K562 (cell line): ENCODE measurements at regions not wholly inside any gene's neighbourhood (a gene's known extent, or its start where the extent isn't known, plus 50 kb on each side); places are given as distances from the start of the nearest gene placed in this dataset.

Experiments
- ATAC-seq: fragments of 200-7000 bp; cut with Tn5 transposase; 3 replicates; pipeline ENCODE4 v1.9.1; 2020; ENCODE audit warnings: moderate library complexity
- BruUV-seq: library from RNA; stranded (reverse); fragments of 400-500 nt; replicated peaks from 2 replicates; lab custom pipeline; 2021; lab: Mats Ljungman, UMichigan
- CTCF ChIA-PET: fragments of 300-600 bp; formaldehyde crosslinking; extraction: SDS; loops from one replicate; lab custom pipeline; 2021; ENCODE audit warnings: low intra/inter-chr PET ratio; lab: Yijun Ruan, JAX
- POLR2A ChIA-PET: fragments of 300-600, 350-650 bp; sonication (Branson Sonifier 250); formaldehyde crosslinking; extraction: SDS; loops from one replicate; lab custom pipeline; 2021; ENCODE audit warnings: antibody characterized with exemption, inconsistent platforms; lab: Yijun Ruan, JAX
- DNase-seq, 4 experiments: peaks; one replicate each; pipeline versions ENCODE4 v3.0.0 to v3.0.0-alpha.2; 2011 to 2018; ENCODE audit warnings: low spot score in 3 of 4, mixed read lengths in 3 of 4; ENCODE audit errors: extremely low read depth in 1 of 4
- FAIRE-seq: peaks from 2 replicates; lab custom pipeline; 2011; peaks lifted over from hg19 to GRCh38; lab: Jason Lieb, UNC
- H2AFZ ChIP-seq: 2 replicates; pipeline ENCODE4 v1.6.0; 2011; ENCODE audit warnings: low read depth, low read length, control low read depth, inconsistent platforms
- H3K27ac ChIP-seq: fragments of 200-600 bp; 3 replicates; pipeline ENCODE4 v1.8.0; 2011; ENCODE audit warnings: low read depth, mild to moderate bottlenecking, control low read depth, inconsistent platforms, low read length, moderate library complexity, mixed read lengths; ENCODE audit errors: extremely low read depth
- H3K27me3 ChIP-seq, 2 experiments: fragments of 300-600 bp in 1 of 2; 2 replicates in 1 of 2; 3 replicates in 1 of 2; pipeline versions ENCODE4 v1.6.0 to v1.8.0; 2011; ENCODE audit warnings: inconsistent platforms in 2 of 2, low read length in 2 of 2, mild to moderate bottlenecking in 1 of 2, mixed read lengths in 1 of 2, moderate library complexity in 1 of 2; ENCODE audit not compliant: control insufficient read depth in 2 of 2, insufficient read depth in 2 of 2
- H3K36me3 ChIP-seq: fragments of 300-600 bp; 3 replicates; pipeline ENCODE4 v1.8.0; 2011; ENCODE audit warnings: mild to moderate bottlenecking, low read length, inconsistent platforms; ENCODE audit not compliant: control insufficient read depth, insufficient read depth
- H3K4me1 ChIP-seq, 2 experiments: fragments of 200-600 bp in 1 of 2; replicated peaks in 1 of 2; 2 replicates in 1 of 2; 3 replicates in 1 of 2; pipeline versions ENCODE4 v1.5.1 to v1.8.0; 2011; ENCODE audit warnings: inconsistent platforms in 2 of 2, low read length in 2 of 2, mild to moderate bottlenecking in 1 of 2, mixed read lengths in 1 of 2, moderate library complexity in 1 of 2; ENCODE audit not compliant: control insufficient read depth in 2 of 2, insufficient read depth in 2 of 2
- H3K4me2 ChIP-seq: 2 replicates; pipeline ENCODE4 v1.6.1; 2011; ENCODE audit warnings: low read length, control low read depth, inconsistent platforms, mixed read lengths; ENCODE audit not compliant: insufficient read depth
- H3K4me3 ChIP-seq: fragments of 200-600 bp; sonication (generic), shearing (Covaris generic); 2 replicates; pipeline ENCODE4 v1.5.1; 2016; ENCODE audit warnings: control low read depth, inconsistent platforms
- H3K79me2 ChIP-seq: fragments of 200-600 bp; 3 replicates; pipeline ENCODE4 v1.8.0; 2011; ENCODE audit warnings: low read length, inconsistent platforms; ENCODE audit not compliant: control insufficient read depth, insufficient read depth
- H3K9ac ChIP-seq, 2 experiments: 2 replicates each; pipeline versions ENCODE4 v1.6.0 to v1.6.1; 2011; ENCODE audit warnings: low read depth in 2 of 2, low read length in 2 of 2, control low read depth in 1 of 2, inconsistent platforms in 1 of 2, mild to moderate bottlenecking in 1 of 2, mixed read lengths in 1 of 2; ENCODE audit not compliant: insufficient read depth in 1 of 2
- H3K9me1 ChIP-seq: one replicate; pipeline ENCODE4 v1.6.0; 2011; ENCODE audit warnings: inconsistent platforms, mild to moderate bottlenecking, low read length, moderate library complexity; ENCODE audit not compliant: control insufficient read depth, insufficient read depth
- H3K9me3 ChIP-seq: replicated peaks from 2 replicates; pipeline ENCODE4 v1.5.1; 2011; ENCODE audit warnings: low read depth, low read length, inconsistent platforms; ENCODE audit not compliant: control insufficient read depth, insufficient read depth
- H4K20me1 ChIP-seq: replicated peaks from 2 replicates; pipeline ENCODE4 v1.6.1; 2011; ENCODE audit warnings: low read length, inconsistent platforms, mixed read lengths; ENCODE audit not compliant: control insufficient read depth, insufficient read depth
- CBFA2T3 ChIP-seq: fragments of 450-650 bp; IDR thresholded peaks from 2 replicates; pipeline ENCODE4 v1.6.1; 2017
- CBX2 ChIP-seq: fragments of 200-600 bp; sonication (generic); IDR thresholded peaks from one replicate; pipeline ENCODE4 v1.6.1; 2012; ENCODE audit warnings: mild to moderate bottlenecking, low read length, inconsistent platforms; ENCODE audit not compliant: insufficient read depth, poor library complexity, severe bottlenecking
- E2F5 ChIP-seq: sonication (generic); formaldehyde crosslinking; IDR thresholded peaks from 2 replicates; pipeline ENCODE4 v1.8.0; 2022; ENCODE audit warnings: mild to moderate bottlenecking, missing genetic modification reagents
- ESRRA ChIP-seq: fragments of 450-650 bp; IDR thresholded peaks from 2 replicates; pipeline ENCODE4 v1.6.1; 2014; ENCODE audit warnings: low read depth, mild to moderate bottlenecking, moderate library complexity, borderline replicate concordance
- HMG20B ChIP-seq: fragments of 250-450 bp; sonication (Bioruptor Pico); IDR thresholded peaks from 2 replicates; pipeline ENCODE4 v1.5.0; 2021; ENCODE audit warnings: mild to moderate bottlenecking
- KLF1 ChIP-seq: fragments of 450-650 bp; IDR thresholded peaks from 2 replicates; pipeline ENCODE4 v1.6.1; 2016; ENCODE audit warnings: missing genetic modification characterization, missing compliant biosample characterization
- MECOM ChIP-seq: fragments of 250-450 bp; sonication (Bioruptor Pico); IDR thresholded peaks from 2 replicates; pipeline ENCODE4 v1.8.0; 2022; ENCODE audit warnings: inconsistent platforms
- MLX ChIP-seq, 2 experiments: fragments of 450-650 bp in 1 of 2; sonication (generic) in 1 of 2; formaldehyde crosslinking; conservative IDR thresholded peaks; 2 replicates each; pipeline versions ENCODE4 v1.4.0 to v1.8.1; 2020 to 2022; ENCODE audit warnings: mild to moderate bottlenecking in 1 of 2, missing genetic modification reagents in 1 of 2
- MTF1 ChIP-seq: fragments of 250-450 bp; sonication (Bioruptor Pico); IDR thresholded peaks from 2 replicates; pipeline ENCODE4 v1.9.0; 2021; ENCODE audit warnings: moderate library complexity, mild to moderate bottlenecking, inconsistent platforms, borderline replicate concordance
- NR1H2 ChIP-seq: sonication (generic); formaldehyde crosslinking; IDR thresholded peaks from 2 replicates; pipeline ENCODE4 v1.4.0; 2020; ENCODE audit warnings: mild to moderate bottlenecking, missing genetic modification reagents
- PKNOX1 ChIP-seq: fragments of 450-650 bp; IDR thresholded peaks from 2 replicates; pipeline ENCODE4 v1.6.1; 2016
- RUNX1 ChIP-seq: sonication (generic); IDR thresholded peaks from 2 replicates; pipeline ENCODE4 v1.6.1; 2016; ENCODE audit warnings: antibody characterized with exemption, low read depth
- ZNF253 ChIP-seq: fragments of 250-450 bp; sonication (Bioruptor Pico); conservative IDR thresholded peaks from 2 replicates; pipeline ENCODE4 v1.6.1; 2021; ENCODE audit warnings: mild to moderate bottlenecking
- ZNF408 ChIP-seq: fragments of 250-450 bp; sonication (Bioruptor Pico); IDR thresholded peaks from 2 replicates; pipeline ENCODE4 v1.4.0; 2020; ENCODE audit warnings: low read depth, mild to moderate bottlenecking, moderate library complexity
- ZNF584 ChIP-seq: fragments of 200-800 bp; sonication (Bioruptor generic); IDR thresholded peaks from 2 replicates; pipeline ENCODE4 v1.6.1; 2016; ENCODE audit warnings: low read depth, mild to moderate bottlenecking, missing genetic modification characterization, missing compliant biosample characterization
- ZZZ3 ChIP-seq: fragments of 450-650 bp; IDR thresholded peaks from 2 replicates; pipeline ENCODE4 v1.6.1; 2016; ENCODE audit warnings: antibody characterized with exemption, mild to moderate bottlenecking, moderate library complexity
- WGBS: fragments of 100-300 bp; shearing (Covaris generic); methylation state at CpG from one replicate; pipeline ENCODE4 v1.1.6; 2016; ENCODE audit warnings: low coverage, mixed read lengths; ENCODE audit not compliant: insufficient coverage; ENCODE audit errors: missing lambda C conversion rate; 5-methylcytosine and 5-hydroxymethylcytosine counted together
- in situ Hi-C: fragments of 300-500 bp; cut with MboI; formaldehyde crosslinking; loops from 4 replicates; pipeline ENCODE4 v1.15.0; 2018; ENCODE audit warnings: inconsistent platforms, mixed read lengths
- intact Hi-C: fragments of 100-400 bp; cut with micrococcal nuclease; formaldehyde crosslinking; loops from 2 replicates; pipeline ENCODE4 v1.14.2; 2022
- TF ChIP-seq, protein P1 (sequence below): sonication (generic); formaldehyde crosslinking; IDR thresholded peaks from 2 replicates; pipeline ENCODE4 v1.8.0; 2023; ENCODE audit warnings: mild to moderate bottlenecking, missing genetic modification reagents
- TF ChIP-seq, protein P2 (sequence below): fragments of 250-450 bp; sonication (Bioruptor Pico); IDR thresholded peaks from 2 replicates; pipeline ENCODE4 v1.5.0; 2021

DNA sequence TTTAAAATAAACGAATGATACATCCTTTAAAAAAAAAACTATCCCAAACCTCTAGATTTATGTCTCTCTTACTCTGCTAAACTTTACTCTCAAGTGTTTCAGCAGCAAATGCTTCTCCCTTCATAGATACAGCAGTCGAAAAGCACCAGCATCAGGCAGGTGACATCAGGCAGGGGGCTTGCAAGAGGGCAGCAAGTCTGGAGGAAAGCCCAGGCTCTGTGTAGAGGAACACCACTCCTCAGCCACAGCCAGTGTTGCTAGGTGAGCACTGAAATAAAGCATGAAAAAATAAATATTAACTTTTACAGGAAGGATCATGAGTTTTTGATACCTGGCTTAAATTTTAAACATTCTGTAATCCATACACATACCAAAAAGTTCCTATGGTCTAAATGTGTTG lies 419.4 kb downstream of the GALC start:
- WGBS = 0% methylated on average over 1 of the region's 2 CpGs
- in situ Hi-C loops (no loop called here), intact Hi-C loops (no loop called here)
- H3K4me2 ChIP-seq = no peak overlapping the region
- ChIA-PET POLR2A (no interaction called here), CTCF (no interaction called here)
- BruUV-seq = no TSS peak
- no peaks in the 10 kb centered on the region for H3K9me1 ChIP-seq
- H3K79me2 ChIP-seq = no peaks in the 10 kb centered on the region
- no peak overlapping the region for H3K9ac ChIP-seq
- no peak overlapping the region for H3K27ac ChIP-seq
- no peak for TF ChIP-seq KLF1 (tag)
- TF ChIP-seq, protein P1, sequence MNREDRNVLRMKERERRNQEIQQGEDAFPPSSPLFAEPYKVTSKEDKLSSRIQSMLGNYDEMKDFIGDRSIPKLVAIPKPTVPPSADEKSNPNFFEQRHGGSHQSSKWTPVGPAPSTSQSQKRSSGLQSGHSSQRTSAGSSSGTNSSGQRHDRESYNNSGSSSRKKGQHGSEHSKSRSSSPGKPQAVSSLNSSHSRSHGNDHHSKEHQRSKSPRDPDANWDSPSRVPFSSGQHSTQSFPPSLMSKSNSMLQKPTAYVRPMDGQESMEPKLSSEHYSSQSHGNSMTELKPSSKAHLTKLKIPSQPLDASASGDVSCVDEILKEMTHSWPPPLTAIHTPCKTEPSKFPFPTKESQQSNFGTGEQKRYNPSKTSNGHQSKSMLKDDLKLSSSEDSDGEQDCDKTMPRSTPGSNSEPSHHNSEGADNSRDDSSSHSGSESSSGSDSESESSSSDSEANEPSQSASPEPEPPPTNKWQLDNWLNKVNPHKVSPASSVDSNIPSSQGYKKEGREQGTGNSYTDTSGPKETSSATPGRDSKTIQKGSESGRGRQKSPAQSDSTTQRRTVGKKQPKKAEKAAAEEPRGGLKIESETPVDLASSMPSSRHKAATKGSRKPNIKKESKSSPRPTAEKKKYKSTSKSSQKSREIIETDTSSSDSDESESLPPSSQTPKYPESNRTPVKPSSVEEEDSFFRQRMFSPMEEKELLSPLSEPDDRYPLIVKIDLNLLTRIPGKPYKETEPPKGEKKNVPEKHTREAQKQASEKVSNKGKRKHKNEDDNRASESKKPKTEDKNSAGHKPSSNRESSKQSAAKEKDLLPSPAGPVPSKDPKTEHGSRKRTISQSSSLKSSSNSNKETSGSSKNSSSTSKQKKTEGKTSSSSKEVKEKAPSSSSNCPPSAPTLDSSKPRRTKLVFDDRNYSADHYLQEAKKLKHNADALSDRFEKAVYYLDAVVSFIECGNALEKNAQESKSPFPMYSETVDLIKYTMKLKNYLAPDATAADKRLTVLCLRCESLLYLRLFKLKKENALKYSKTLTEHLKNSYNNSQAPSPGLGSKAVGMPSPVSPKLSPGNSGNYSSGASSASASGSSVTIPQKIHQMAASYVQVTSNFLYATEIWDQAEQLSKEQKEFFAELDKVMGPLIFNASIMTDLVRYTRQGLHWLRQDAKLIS = no peak
- no peak for TF ChIP-seq MECOM (CRISPR knock-in tag)
- TF ChIP-seq ESRRA = no peak
- TF ChIP-seq PKNOX1 = no peak
- TF ChIP-seq MTF1 (CRISPR knock-in tag) = no peak
- no peak for TF ChIP-seq ZZZ3
- TF ChIP-seq ZNF584 (CRISPR knock-in tag) = no peak
- no peak for TF ChIP-seq NR1H2 (CRISPR knock-in tag)
- TF ChIP-seq CBX2 = no peak
- TF ChIP-seq CBFA2T3 = no peak
- TF ChIP-seq RUNX1 = no peak
- TF ChIP-seq ZNF253 (CRISPR knock-in tag) = no peak
- TF ChIP-seq MLX (CRISPR knock-in tag; conservative IDR thresholded peaks at IDR 0.05) = no peak
- TF ChIP-seq, protein P2, sequence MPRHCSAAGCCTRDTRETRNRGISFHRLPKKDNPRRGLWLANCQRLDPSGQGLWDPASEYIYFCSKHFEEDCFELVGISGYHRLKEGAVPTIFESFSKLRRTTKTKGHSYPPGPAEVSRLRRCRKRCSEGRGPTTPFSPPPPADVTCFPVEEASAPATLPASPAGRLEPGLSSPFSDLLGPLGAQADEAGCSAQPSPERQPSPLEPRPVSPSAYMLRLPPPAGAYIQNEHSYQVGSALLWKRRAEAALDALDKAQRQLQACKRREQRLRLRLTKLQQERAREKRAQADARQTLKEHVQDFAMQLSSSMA (CRISPR knock-in tag) = no peak
- no peak for TF ChIP-seq ZNF408 (CRISPR knock-in tag)
- TF ChIP-seq HMG20B (CRISPR knock-in tag) = no peak
- no peak for TF ChIP-seq E2F5 (CRISPR knock-in tag)
- no peaks in the 10 kb centered on the region for H3K36me3 ChIP-seq
- H2AFZ ChIP-seq = no peak overlapping the region
- H3K9me3 ChIP-seq = 0 out of 2 replicates have a peak, but pooled peaks cover 2% of the 10 kb centered on the region
- DNase-seq (no peak), FAIRE-seq (no peak), ATAC-seq (no peak)
- H3K27me3 ChIP-seq = no peaks in the 10 kb centered on the region
- no peaks in the 10 kb centered on the region for H4K20me1 ChIP-seq
- no peak overlapping the region for H3K4me3 ChIP-seq
- no peaks in the 10 kb centered on the region for H3K4me1 ChIP-seq
